Neural cell (in vitro differentiated cells): ENCODE measurements at regions not wholly inside any gene's neighbourhood (a gene's known extent, or its start where the extent isn't known, plus 50 kb on each side); places are given as distances from the start of the nearest gene placed in this dataset.

ENCODE experiments used
- EP300 ChIP-seq: fragments of 450-650 bp; conservative IDR thresholded peaks from 2 replicates; pipeline ENCODE4 v1.6.1; 2014; ENCODE audit warnings: antibody characterized with exemption, mild to moderate bottlenecking, moderate library complexity; ENCODE audit not compliant: poor library complexity, severe bottlenecking
- EZH2 ChIP-seq: fragments of 200-600, 300-800 bp; shearing (Covaris generic), sonication (generic); IDR thresholded peaks from 2 replicates; pipeline ENCODE4 v1.6.1; 2014; ENCODE audit warnings: antibody characterized with exemption, low read length, borderline replicate concordance, mild to moderate bottlenecking; ENCODE audit not compliant: insufficient read depth, poor library complexity, severe bottlenecking
- POLR2AphosphoS5 ChIP-seq: IDR thresholded peaks from 2 replicates; pipeline ENCODE4 v1.6.1; 2012
- TF ChIP-seq, protein P1 (sequence below): IDR thresholded peaks from 2 replicates; pipeline ENCODE4 v1.6.1; 2012; ENCODE audit warnings: borderline replicate concordance
- TF ChIP-seq, protein P2 (sequence below): fragments of 450-650 bp; IDR thresholded peaks from 2 replicates; pipeline ENCODE4 v1.5.1; 2014; ENCODE audit warnings: antibody characterized with exemption, mild to moderate bottlenecking, moderate library complexity; ENCODE audit not compliant: poor library complexity, severe bottlenecking

DNA sequence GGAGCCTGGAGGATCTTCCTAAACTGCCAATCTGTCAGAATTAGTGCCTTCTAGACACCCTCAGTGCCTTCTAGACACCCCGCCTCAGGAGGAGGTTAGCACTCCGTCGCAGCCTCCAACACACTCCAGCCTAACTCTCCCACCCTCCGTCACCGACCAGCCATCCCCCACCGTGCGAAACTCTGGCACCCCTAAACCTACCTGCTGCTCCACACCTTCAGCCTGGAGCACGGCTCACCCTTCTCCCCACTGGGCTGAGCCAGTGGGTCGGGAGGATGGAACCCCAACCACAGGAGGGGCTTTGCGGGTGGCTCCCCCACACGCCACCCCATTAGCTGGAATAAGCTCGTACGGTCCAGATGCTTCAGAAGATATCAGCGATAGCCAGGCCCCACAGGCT, 468.9 kb upstream of the HS6ST1 start:
- TF ChIP-seq, protein P1, sequence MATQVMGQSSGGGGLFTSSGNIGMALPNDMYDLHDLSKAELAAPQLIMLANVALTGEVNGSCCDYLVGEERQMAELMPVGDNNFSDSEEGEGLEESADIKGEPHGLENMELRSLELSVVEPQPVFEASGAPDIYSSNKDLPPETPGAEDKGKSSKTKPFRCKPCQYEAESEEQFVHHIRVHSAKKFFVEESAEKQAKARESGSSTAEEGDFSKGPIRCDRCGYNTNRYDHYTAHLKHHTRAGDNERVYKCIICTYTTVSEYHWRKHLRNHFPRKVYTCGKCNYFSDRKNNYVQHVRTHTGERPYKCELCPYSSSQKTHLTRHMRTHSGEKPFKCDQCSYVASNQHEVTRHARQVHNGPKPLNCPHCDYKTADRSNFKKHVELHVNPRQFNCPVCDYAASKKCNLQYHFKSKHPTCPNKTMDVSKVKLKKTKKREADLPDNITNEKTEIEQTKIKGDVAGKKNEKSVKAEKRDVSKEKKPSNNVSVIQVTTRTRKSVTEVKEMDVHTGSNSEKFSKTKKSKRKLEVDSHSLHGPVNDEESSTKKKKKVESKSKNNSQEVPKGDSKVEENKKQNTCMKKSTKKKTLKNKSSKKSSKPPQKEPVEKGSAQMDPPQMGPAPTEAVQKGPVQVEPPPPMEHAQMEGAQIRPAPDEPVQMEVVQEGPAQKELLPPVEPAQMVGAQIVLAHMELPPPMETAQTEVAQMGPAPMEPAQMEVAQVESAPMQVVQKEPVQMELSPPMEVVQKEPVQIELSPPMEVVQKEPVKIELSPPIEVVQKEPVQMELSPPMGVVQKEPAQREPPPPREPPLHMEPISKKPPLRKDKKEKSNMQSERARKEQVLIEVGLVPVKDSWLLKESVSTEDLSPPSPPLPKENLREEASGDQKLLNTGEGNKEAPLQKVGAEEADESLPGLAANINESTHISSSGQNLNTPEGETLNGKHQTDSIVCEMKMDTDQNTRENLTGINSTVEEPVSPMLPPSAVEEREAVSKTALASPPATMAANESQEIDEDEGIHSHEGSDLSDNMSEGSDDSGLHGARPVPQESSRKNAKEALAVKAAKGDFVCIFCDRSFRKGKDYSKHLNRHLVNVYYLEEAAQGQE: no peak
- TF ChIP-seq POLR2AphosphoS5 (no peak), EP300 (no peak), EZH2 (no peak)
- TF ChIP-seq, protein P2, sequence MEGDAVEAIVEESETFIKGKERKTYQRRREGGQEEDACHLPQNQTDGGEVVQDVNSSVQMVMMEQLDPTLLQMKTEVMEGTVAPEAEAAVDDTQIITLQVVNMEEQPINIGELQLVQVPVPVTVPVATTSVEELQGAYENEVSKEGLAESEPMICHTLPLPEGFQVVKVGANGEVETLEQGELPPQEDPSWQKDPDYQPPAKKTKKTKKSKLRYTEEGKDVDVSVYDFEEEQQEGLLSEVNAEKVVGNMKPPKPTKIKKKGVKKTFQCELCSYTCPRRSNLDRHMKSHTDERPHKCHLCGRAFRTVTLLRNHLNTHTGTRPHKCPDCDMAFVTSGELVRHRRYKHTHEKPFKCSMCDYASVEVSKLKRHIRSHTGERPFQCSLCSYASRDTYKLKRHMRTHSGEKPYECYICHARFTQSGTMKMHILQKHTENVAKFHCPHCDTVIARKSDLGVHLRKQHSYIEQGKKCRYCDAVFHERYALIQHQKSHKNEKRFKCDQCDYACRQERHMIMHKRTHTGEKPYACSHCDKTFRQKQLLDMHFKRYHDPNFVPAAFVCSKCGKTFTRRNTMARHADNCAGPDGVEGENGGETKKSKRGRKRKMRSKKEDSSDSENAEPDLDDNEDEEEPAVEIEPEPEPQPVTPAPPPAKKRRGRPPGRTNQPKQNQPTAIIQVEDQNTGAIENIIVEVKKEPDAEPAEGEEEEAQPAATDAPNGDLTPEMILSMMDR: no peak
